Body of pancreas (tissue), 4 donors: ENCODE measurements at regions not wholly inside any gene's neighbourhood (a gene's known extent, or its start where the extent isn't known, plus 50 kb on each side); places are given as distances from the start of the nearest gene placed in this dataset.
"Not testable (repeated sequence)": the region's sequence is repeated elsewhere in the genome, so short reads cannot be mapped to it uniquely, and the experiment has no call there.

ENCODE experiments used
- POLR2A ChIP-seq, 3 donors: fragments of 450-650 bp; IDR thresholded peaks; one replicate each; pipeline ENCODE4 v1.6.1; 2016; ENCODE audit warnings: antibody characterized with exemption in 3 of 3, mild to moderate bottlenecking in 2 of 3
- TF ChIP-seq, protein P1 (sequence below), 7 experiments: fragments of 450-650 bp in 4 of 7; fragments of 200-600 bp in 3 of 7; sonication (generic) in 3 of 7; IDR thresholded peaks; one replicate each; pipeline ENCODE4 v1.5.1; 2016 to 2019; ENCODE audit warnings: antibody characterized with exemption in 7 of 7

DNA sequence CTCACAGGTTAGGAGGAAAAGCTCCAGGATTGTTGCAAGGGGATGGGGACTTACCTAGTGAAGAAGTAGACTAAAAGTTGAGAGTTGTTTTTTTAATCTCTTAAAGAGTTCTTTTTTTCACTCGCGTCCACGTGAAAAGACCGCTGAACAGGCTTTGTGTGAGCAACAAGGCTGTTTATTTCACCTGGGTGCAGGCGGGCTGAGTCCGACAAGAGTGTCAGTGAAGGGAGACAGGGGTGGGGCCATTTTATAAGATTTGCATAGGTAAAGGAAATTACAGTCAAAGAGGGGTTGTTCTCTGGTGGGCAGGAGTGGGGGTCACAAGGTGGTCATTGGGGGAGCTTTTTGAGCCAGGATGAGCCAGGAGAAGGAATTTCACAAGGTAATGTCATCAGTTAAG lies 249.7 kb downstream of the USP25 start:
- TF ChIP-seq, protein P1, sequence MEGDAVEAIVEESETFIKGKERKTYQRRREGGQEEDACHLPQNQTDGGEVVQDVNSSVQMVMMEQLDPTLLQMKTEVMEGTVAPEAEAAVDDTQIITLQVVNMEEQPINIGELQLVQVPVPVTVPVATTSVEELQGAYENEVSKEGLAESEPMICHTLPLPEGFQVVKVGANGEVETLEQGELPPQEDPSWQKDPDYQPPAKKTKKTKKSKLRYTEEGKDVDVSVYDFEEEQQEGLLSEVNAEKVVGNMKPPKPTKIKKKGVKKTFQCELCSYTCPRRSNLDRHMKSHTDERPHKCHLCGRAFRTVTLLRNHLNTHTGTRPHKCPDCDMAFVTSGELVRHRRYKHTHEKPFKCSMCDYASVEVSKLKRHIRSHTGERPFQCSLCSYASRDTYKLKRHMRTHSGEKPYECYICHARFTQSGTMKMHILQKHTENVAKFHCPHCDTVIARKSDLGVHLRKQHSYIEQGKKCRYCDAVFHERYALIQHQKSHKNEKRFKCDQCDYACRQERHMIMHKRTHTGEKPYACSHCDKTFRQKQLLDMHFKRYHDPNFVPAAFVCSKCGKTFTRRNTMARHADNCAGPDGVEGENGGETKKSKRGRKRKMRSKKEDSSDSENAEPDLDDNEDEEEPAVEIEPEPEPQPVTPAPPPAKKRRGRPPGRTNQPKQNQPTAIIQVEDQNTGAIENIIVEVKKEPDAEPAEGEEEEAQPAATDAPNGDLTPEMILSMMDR (IDR thresholded peaks at IDR 0.05) = not testable (repeated sequence)
- not testable (repeated sequence) for TF ChIP-seq POLR2A (IDR thresholded peaks at IDR 0.05)
